ENCODE measurements at regions not wholly inside any gene's neighbourhood (a gene's known extent, or its start where the extent isn't known, plus 50 kb on each side); places are given as distances from the start of the nearest gene placed in this dataset.

DNA sequence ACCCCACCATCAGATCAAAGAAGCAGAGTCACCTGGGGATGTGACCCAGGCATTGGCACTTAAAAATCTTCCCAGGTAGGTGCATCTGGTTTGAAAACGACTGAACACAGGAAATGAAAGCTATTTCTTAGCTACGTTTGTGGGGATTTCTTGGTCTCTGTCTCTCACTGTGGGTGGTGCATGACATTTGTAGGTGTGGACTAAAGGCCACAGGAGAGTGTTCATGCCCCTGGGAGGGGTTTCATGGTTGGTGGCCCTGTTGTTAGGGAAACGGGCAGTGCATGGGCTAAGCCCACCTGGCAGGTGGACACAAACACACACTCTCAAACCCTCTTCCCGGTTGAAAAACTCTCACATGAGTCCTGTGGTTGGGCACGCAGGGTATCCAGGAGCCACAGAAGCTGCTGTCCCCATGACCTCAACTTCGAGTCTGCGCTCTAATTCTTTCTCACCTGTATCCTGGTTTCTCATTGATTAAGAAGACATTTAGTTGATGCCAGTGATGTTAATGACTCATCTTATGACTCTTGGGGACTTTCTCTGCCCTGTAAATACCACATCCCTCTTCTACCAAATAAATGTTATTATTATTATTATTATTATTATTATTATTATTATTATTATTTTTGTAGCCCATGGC is 119.4 kb downstream of the MRPS6 start:
- DNase-seq (ENCODE audit: low spot score) = no peak

GRCh38 chr21:34195335-34195734 is 122.0 kb downstream of the MRPS6 start:
- DNase-seq (ENCODE audit: low spot score) = no peak

GRCh38 chr21:34196996-34197395 is 123.6 kb downstream of the MRPS6 start:
- no peak for DNase-seq (ENCODE audit: low spot score)

DNA sequence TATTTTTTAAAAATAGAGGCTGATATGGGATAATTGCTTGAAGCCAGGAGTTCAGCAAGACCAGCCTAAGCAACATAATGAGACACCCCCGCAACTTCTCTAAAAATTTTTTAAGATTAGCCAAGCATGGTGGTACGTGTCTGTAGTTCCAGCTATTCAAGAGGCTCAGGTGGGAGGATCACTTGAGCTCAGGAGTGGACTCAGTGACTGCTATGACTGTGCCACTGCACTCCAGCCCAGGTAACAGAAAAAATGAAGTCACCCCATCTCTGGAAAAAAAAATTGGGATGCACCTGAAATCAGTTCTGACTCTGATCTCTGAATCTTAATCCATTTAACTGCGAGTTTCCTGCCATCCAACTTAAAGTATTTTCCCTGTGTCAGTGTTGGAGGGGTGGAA is 124.2 kb downstream of the MRPS6 start:
- no peak for DNase-seq (ENCODE audit: low spot score)

DNA sequence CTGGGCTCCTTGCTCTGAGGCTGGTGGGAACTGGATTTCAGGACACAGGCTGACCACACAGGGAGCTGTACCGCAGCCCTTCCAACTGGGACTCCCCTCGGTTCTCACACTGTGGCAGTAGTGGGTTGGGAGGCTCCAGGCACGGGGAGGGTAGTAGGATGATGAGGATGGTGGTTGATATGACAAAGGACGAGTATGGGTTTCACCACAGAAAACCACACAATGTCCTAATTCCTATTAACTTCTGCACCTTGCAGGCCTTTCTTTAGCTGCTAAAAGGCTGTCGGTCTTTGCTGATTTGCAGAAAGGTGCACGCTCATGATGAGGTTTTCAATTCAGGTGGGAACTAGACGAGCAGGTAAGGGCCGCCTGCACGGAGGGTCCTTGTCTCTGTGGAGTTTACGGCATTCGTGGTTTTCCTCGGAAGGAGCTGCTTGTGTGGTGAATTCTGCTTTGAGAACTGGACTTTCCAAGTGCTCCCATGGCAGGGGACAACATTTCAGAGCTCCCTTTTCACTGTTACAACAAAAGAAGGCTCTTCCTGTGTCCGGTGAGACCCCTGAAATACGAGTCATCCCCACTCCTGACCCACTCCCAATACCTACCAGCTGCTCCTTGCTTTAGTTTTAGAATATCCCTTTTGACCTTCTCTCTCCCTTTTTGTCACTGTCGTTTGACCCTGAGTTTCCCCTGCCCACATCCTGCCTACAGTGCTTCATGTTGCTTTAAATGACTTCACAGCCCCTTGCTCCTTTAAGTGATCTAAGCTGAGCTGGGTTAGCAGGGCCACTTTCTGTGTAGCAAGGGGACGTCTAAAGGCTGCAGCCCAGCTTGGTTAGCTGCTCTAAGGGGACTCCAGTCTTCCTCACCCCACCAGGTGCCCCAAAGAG is 125.1 kb downstream of the MRPS6 start:
- no peak for DNase-seq (ENCODE audit: low spot score)

DNA sequence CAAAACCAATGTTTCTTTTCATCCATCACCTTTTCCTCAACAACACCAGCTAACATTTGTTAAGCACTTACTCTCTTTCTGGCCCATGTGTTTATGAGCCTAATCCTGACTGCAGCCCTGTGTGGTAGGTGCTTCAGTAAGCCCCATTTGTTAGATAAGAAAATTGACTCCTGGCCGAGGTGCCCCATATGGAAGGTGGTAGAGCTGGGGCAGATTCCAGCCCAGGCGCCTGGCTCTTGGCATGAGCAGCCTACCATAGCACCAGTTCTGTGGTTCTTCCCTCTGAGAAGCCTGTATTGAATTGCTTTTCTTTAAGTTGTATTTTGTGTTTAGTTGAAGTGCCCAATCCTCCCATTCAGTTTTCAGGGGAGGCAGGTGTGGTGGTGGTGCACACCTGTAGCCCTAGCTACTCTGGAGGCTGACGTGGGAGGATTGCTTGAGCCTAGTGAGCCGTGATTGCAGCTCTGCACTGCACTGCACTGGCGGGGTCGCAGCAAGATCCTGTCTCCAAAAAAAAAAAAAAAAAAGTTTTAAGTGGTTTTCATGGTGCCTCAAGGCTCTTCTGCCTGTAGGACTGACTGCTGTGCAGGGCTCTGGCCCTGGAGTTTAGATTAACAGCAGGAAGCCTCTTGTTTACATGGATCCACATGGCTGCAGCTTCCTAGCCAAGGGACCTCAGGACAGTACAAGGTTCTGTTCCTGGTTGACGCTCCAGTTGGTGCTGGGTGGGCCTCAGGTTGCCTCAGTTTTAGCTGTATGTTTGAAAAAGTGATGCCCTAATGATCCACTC is 125.9 kb downstream of the MRPS6 start:
- DNase-seq (ENCODE audit: low spot score) = no peak

- DNase-seq (ENCODE audit: low spot score) = no peak
Observed at GRCh38 chr21:34200288-34200905, 127.0 kb downstream of the MRPS6 start.

GRCh38 chr21:34201001-34201400 is 127.6 kb downstream of the MRPS6 start:
- DNase-seq (ENCODE audit: low spot score) = no peak

GRCh38 chr21:34201481-34201858 is 128.1 kb downstream of the MRPS6 start:
- DNase-seq (ENCODE audit: low spot score) = no peak

DNA sequence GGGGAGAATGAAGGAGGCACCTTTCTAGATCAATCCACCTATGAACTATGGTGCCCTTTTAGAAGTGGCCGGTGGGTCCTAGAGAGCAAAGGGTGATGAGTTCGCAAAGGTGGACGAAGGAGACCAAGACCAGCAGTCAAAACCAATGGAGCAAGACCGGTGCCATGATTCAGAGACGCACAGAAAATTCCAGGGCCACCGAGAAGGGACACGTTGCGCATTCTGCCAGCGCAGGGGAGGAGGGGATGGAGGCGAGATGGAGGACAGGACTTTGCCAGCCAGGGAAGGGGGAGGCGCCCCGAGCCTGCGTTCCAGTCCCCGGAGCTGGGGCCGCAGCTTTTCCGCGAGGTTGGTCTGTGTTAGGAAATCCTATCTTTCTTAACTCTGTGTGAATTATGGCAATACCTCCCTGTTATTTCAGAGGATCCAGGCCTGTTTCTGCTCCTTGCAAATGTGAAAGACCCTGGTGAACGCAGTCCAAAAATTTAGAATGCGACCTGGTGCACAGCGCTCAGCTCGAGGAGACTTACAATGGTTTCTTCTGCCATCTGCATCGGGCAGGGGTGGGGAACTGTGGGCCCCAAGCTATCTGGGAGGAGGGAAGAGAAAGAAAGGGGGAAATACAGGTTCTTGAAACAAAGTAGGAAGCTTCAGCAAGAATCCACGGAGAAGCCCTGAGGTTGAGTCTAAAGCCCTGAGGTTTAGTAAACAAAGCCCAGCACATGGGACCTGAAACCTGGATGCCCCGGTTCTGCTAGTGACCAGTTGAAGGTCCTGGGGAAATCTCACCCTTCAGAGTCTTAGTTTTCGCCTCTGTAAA is 129.4 kb downstream of the MRPS6 start:
- peak; percentile 60 for DNase-seq (ENCODE audit: low spot score)

DNA sequence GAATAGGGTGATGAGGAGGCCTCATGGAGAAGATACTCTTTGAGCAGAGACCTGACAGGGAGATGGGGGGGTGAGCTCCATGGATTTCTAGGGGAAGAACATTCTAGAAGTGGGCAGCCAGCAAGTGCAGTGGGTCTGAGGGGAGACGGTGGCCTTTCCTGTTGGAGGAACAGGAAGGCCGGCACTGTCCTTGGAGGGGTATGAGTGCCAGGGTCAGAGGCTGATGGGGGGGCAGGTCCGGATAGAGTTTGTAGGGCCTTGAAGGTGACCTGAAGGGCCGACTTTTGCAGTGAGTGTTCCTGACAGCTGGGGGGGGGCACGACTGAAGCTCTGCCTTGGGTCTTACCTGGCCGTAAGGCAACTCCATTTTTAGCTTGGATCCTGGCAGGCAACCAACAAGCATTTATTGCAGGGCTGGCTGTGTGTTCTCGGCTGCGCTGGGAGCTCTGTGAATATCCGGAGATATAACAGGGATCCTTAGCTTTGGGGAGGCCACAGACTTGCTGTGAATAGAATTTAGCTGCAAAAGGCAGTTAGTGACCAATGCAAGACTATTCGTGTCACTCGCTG is 130.6 kb downstream of the MRPS6 start:
- DNase-seq (ENCODE audit: low spot score) = no peak

DNA sequence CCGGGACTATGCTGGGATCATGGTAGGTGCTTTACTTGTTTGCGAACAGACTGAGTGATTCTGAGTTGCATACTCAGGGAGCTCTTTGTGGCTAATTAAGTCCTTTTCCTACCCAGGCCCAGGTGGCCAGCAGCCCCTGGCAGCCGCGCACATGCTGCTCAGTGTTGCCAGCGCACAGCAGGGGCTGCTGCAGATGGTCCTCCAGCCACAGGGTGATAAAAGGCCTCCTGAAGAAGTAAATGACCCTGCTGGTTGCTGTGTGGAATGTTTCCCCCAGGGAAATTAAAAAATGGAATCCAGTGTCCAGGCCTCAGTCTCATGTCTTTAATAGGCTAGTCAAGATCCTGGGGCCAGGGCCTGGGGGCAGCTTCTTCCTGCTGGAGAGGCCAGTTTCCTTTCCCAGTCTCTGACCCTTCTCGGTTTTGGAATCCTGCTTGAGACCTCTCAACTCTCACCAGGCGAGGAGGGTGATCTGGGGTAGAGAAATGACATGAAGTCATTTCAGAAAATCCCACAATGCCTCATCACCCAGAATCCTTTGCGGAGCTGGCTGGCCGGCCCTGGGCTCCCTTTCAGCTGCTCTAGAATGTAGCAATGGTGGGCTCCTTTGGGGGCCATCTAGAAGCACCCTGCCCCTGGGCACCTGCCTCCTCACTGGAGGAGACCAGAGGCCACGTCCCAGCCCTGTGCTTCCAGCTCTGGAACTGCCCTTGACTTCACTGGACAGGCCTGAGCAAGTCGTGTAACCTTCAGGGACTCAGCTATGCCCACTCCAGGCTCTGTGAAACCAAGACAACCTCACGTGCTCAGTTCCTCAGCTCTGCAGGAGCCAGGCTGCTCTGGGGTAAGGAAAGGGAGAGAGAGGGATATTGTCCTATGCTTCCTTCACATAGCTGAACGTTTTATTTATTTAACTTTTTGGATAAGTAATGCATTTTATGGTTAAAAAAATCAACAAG is 131.4 kb downstream of the MRPS6 start:
- DNase-seq (ENCODE audit: low spot score) = no peak

GRCh38 chr21:34205811-34206571 is 132.6 kb downstream of the MRPS6 start:
- DNase-seq (ENCODE audit: low spot score) = no peak

DNA sequence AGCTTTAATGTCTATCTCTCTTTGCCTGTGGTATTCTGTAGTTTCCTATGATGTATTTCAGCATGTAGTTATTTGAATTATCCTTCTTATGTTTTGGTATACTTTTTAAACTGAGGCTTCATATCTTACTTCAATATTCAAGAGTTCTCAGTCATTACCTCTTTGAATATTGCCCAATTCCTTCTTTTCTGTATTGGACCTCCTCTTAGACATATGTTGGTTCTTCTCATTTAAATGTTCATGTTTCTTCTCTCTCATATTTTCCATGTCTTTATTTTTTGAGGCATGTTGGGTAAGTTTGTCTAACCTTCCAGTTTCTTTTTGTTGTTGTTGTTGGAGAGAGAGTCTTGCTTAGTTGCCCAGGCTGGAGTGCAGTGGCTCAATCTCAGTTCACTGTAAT is 140.6 kb downstream of the MRPS6 start:
- no peak for DNase-seq (ENCODE audit: low spot score)

DNA sequence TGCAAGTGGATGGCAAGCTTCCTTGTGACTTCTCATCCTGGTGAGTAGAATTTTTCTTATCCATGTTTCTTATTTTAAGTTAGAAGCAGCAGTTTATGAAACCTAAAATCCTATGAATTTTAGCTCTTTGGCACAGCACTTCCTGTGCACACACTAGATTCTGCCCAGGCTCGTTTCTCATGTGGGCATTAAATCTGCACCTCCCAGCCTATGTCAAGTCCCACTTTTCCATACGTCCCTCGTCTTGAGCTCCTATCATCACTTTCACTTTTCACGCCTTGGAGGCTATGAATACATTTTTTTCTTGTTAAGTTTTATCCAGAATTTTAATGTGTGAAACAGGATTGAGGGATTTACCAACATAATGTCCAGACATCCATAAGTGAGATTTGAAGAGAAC is 142.1 kb downstream of the MRPS6 start:
- no peak for DNase-seq (ENCODE audit: low spot score)

DNA sequence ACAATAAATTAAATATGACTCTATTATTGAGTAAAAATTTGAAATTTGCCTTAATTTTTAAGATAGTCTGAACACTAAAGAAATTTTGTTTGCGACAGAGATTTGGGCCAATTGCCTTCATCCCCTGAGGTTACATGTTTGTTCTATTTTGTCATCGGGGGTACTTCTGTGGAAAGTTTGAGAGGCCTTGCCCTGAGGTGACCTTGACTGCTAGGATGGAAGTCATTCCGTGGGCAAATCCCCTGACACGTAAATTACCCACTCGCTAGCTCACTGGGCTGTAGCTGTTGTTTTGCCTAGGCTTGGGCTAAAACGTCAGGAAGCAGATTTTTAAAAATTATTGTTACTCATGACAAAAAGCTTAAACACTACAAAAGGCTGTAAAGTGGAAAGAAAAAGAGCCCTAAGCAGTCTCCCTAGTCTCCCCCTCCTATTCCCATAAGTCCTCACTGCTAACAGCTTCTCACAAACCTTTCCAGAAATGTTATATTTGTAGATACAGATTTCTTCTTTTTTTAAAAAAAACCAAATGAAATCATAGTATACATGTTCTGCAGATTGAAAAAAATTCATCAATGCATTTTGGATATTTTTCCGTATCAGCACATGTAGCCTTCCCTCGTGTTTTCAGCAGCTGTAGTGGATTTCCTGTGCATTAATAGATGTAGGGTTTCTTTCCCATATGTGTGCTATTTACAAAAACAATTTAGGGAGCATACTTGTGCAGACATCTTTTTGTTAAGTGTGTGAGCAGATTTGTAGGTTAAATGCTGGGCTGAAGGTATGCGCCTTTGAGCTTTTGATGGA is 142.7 kb downstream of the MRPS6 start:
- no peak for DNase-seq (ENCODE audit: low spot score)

- no peak for DNase-seq (ENCODE audit: low spot score)
Observed at GRCh38 chr21:34216718-34217032, 143.3 kb downstream of the MRPS6 start.

DNA sequence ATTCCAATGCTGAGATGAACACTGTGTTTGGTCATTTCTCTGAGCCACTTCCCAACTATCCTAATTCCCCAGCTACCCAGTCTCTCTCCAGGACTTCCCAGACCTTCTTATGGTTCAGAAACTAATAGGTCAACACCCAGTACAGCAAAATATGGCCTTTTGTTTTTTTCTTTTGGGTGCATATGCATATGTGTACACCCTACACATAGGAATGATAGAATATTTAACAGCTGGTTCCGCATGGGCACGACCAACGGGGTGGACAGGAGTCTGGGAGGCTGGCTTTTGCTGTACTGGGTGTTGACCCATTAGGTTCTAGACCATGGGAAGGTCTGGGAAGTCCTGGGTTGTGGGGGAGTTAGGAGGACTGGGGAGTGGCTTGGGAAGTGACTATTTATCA is 143.9 kb downstream of the MRPS6 start:
- DNase-seq (ENCODE audit: low spot score) = no peak
